Activated CD8-positive, alpha-beta memory T cell treated with anti-CD3 and anti-CD28 coated beads, Interleukin-2, amount 50 U/mL, for 48 hours (primary cell): ENCODE measurements at regions not wholly inside any gene's neighbourhood (a gene's known extent, or its start where the extent isn't known, plus 50 kb on each side); places are given as distances from the start of the nearest gene placed in this dataset.

Source experiments
- DNase-seq: peaks from one replicate; pipeline ENCODE4 v3.0.0-alpha.2; 2020

DNA sequence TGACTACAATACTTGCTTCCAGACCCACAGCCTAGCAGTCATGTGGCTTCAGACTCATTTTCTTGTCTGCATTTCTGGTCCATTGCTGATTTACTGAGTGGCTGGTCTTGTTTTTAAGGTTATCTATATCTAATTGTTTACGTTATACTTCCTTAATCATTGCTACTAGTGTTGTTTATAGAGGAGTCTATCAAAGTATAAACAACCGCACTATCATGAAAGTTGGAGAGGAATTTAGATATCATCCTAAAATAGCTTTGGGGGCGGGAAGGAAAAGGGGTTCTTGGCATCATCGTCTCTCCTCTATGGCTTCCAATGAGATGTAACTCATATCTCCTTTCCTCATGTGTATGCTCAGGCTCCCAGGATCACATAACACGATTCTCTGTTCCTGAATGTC, 372.1 kb upstream of the PBX1 start:
- no peak for DNase-seq

DNA sequence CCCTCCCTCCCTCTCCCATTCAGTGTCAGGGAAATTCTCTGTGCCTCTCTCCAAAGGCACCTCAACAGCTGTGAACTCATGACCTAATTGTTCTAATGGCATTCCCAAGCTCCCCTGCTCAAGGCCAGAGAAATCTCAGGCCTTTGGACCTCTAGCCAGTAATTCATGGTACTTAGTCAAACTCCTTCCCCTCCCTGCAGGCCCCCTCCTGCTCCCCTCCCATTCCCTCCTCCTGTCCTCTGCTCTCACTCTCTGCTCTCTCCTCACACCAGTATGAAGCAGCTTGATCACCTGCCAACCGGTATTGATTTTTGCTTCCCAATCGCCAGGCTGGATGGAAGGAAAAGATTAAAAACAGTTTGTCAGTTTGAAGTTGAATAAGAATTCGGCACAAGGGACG, 370.5 kb upstream of the PBX1 start:
- DNase-seq, result no peak

GRCh38 chr1:164191191-164191590, 367.8 kb upstream of the PBX1 start:
- no peak for DNase-seq

DNA sequence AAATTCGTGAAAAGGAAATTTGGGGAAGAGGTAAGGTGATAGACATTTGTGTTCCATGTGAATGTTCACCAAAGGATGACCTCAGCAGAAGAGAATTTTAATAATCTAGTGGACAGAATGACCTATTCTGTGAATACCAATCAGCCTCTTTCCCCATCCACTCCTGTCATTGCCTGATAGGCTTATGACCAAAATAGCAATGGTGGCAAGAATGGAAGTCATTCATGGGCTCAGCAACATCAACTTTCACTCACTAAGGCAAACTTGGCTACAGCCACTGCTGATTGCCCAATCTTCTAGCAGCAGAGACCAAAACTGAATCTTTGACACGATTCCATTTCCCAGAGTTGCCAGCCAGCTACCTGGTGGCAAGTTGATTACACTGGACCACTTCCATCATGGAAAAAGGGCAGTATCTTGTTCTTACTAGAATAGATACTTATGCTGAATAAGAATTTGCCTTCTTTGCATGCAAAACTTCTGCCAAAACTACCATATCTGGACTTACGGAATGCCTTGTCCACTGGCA, 348.7 kb upstream of the PBX1 start:
- DNase-seq, result no peak

- no peak for DNase-seq
Observed at GRCh38 chr1:164223378-164223777, 335.6 kb upstream of the PBX1 start.

GRCh38 chr1:164225011-164225410, 334.0 kb upstream of the PBX1 start:
- DNase-seq, result no peak

DNA sequence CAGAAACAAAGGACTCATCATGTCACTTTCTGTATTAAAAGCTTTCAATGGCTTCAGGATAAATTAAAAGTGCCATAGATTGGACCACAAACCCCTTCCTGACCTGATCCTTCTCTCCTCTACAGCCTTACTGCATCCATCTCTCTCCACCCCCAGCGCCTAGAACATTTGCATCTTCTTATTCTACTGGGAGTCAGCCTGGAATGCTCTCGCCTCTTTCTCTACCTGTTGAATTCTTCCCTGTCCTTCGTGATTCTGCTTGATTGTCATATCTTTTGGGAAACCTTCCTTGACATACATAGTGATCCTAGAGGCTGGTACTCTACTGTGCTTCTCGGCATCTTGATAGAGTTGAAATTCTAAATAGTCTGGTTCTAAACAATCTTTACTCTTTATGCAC, 332.0 kb upstream of the PBX1 start:
- no peak for DNase-seq

DNA sequence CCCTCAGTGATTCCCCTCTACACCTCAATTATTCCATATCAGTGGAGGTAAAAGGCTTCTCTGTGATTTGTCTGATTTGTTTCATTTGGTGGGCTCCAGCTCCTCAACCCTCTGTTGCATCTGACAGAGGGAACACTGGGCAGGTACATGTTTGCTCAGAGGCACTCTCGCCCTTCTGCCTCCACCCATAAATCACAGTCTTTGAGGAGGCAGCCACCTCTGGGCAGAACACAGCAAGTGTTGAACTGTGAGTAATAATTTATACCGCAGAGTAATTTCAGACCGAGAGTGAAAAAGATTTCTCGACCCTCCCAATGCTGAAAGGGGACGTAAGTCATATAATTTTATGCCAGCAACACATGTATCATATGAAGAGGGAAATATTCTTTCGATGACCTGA, 330.1 kb upstream of the PBX1 start:
- DNase-seq, result no peak

GRCh38 chr1:164233149-164233548, 325.8 kb upstream of the PBX1 start:
- DNase-seq, result no peak

DNA sequence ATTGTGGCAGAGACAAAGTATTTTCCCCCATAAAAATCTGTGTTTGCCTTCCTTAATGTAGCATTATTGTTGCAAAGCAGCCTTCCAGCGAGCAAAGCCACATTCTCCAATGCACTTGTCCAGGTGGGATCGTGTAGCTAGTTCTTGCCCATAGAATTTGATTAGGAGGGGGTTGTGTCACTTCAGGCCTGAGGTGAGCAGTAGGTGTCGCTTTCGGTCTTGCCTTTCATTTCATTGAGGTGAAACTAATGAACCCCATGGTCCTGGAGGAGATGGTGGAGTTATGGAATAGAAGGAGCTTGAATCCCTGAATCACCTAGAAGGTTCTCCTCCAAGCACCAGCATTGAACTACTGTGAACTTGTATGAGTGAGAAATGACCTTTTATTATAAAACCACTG, 318.9 kb upstream of the PBX1 start:
- DNase-seq, result no peak

DNA sequence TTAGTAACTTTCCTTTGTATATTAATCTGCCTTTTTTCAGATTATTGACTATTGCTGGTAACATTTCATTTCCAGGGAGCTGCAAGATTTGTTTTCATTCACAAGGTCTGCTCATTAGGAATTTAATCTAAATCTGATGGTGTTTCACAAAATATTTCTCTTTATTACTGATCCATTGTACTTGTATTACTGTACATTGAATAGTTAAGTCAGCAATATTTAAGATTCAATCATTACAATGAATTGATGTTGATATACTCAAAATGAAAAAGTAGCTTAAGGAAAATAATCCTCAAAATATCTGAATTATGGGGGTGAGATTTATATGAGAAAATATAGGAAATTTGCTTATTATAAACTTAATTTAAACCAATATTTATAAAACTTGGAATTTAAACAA, 308.6 kb upstream of the PBX1 start:
- DNase-seq, result no peak

DNA sequence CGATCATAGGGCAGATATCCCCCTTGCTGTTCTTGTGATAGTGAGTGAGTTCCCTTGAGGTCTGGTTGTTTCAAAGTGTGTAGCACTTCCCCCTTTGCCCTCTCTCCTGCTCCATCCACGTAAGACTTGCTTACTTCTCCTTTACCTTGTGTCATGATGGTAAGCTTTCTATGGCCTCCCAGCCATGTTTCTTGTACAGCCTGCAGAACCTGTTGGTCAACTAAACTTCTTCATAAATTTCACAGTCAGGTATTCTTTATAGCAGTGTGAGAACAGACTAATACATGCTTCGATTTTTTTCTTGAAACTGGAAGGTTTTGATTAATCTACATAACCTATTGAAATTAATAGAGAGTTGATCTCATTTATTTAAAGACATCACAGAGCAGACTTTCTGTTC, 302.5 kb upstream of the PBX1 start:
- DNase-seq, result no peak

- DNase-seq, result no peak
Observed at GRCh38 chr1:164261691-164262240, 297.2 kb upstream of the PBX1 start.

DNA sequence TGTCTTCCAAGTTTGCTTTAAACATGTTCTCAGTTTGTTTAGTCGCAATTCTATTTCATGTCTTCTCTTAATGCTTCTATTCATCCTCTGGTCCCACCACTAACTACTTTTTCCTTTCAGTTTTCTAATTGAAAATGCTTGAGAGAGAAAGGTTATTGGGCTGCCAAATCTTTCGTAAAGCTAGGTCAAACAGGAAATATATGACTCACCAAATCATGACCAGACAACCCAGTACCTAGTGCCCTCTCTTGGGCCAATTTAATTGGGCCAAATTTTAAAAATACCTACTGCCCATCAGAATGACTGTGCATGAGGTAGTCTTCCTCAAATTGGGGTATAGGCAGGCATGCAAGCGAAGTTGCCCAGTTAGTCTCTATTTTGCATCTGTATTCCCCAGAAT, 295.4 kb upstream of the PBX1 start:
- no peak for DNase-seq

DNA sequence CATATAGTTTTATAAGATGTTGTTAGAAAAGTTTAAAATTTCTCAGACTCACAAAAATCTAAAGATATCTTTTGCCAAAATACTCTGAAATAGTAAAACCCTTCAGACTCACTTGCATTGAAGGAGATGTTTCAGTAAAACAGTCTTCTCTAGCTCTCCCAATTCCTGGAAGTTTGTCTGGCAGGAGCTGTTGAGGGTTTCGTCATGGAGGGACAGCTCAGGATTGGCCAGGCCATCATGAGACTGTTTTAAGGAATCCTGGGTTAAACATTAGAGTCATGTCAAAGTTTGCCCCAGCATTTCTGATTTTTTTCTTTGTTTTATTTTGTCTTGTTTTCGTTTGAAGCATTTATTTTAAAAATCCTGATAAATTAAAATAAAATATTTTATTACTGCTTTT, 293.8 kb upstream of the PBX1 start:
- DNase-seq, result no peak

DNA sequence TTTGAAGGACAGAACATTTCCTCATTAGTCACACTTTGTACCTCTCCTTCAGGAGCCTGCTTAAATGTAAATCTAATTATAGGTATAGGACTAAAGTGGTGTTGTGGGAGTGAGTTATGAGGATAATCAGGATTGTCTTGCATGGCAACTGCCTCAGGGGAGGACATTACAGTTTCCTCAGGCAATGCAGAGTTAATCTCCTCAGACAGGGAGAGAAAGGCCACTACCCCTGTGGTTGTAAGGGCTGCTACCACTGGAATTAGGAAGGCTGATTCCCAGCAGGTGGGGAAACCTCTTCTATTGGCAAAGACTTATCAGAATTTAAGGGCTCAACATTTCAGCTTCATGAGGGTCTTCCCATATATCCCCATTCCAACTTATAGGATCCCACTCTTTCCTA, 286.8 kb upstream of the PBX1 start:
- DNase-seq, result no peak

DNA sequence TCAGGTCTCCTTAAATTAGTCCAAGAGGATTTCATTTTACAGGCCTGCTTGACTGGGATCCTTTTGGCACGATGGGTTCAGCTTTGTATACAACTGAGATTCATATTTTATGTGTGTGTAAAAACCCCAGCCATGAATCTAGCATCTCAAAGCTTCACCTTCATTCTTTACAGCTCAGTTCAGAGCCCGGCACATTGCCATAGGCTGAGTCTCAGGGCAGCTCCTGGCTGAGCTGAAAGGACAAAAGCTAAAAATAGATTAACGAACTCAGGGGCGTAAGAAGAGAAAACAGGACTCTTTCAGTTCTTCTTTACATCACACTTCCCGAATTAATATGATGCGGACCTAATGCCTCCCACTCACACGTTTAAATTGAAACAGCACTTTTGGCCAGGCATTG, 262.8 kb upstream of the PBX1 start:
- DNase-seq, result no peak

- DNase-seq, result no peak
Observed at GRCh38 chr1:164308101-164308500, 250.9 kb upstream of the PBX1 start.

DNA sequence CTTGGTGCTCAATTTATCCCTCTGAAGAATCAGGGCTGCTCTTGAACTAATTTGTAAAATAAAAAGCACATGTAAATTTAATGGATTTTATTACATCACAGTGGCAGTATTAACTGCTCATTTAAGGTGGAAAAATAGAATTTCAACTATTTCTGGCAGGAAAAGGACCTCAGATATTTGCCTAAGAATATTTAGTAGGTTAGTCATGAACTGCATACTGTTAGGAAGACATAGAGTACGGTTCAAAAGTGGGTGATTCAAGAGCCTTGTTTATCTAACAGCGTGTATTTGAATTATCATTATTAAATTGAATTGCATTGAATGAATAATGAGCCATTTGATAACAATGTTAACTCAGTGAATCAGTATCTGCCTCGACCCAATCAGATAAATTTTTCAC, 248.8 kb upstream of the PBX1 start:
- DNase-seq, result no peak

- DNase-seq, result no peak
Observed at GRCh38 chr1:164311377-164311776, 247.6 kb upstream of the PBX1 start.

DNA sequence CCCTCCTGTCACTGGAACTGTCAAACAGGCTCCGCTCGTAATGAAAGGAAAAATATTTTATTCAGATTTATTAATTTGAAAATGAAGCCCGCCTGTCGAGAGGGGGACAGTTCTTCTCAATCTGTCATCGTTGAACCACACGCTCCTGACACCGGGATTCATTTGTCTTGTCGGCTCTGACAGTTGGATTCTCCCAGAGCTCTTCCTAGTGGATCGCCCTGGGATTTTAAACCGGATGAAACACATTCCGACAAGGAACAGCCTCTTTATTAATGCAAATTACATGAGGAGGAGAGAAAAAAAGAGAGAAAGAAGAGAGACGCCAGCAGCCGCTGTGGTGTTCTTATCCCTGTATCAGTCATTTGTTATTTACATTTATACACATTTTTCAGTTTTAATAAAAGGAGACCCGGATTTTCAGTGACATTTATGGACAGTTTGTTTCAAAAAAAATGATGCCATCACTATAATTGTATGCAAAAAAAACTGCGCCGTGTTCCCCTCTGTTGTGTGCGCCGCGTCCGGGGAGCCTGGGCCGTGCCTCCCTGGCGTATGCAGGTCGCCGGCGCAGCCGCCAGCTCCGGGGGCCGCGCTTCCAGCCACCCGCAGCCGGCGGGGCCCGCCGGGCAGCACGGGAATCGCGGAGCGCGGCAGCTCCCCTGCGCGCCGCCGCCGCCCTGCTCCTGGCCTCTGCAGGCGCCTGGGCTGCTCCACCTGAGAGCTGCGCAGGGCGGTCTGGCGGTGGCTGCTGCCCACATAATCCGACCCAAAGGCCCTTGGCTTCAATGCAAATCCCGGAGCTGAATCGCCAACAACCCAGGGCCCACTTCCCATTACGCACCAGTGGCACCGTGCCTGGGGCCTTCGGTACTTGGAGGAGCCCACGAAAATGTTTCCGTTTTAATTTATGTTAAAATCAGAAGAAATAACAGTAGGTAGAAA, 237.9 kb upstream of the PBX1 start:
- DNase-seq, result no peak

DNA sequence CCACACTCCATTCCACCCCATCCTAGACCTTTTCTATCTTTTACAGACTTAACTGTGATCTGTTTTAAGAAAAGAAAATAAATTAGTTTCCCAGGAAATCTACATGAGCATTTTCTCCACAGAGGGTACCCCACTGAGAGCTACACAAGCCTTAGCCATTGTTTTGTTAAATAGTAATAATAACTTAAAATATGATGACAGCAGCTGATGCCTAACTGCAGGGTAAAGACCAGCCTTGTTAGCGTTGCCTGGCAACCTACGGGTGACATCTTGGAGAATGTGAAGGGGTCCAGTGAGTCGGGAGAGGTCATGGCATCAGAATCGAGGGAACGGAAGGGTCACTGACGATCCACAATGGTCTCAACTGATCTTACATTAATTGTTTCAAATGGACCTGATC, 233.2 kb upstream of the PBX1 start:
- DNase-seq, result no peak

GRCh38 chr1:164333387-164333786, 225.6 kb upstream of the PBX1 start:
- DNase-seq, result no peak

DNA sequence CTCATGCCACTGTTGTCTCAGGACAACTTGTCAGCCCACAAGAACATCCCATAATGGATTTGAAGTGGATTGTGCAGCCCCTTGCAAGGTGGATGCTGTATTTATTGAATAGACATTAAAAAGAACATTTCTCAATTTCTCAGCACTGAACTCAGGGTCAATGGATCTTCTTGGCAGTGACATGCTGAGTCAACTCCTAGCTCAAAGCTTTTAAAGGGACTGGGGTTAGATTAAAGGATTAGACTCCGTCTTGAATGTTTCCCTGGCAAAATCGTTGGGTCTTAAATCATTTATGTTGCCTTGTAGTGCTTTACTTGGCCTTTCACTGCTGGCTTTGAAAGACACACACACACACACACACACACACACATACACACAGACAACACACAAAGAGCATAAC, 221.6 kb upstream of the PBX1 start:
- no peak for DNase-seq

GRCh38 chr1:164337885-164338284, 221.1 kb upstream of the PBX1 start:
- DNase-seq, result no peak
